HG02885 (cell line): ENCODE measurements at regions not wholly inside any gene's neighbourhood (a gene's known extent, or its start where the extent isn't known, plus 50 kb on each side); places are given as distances from the start of the nearest gene placed in this dataset.
"Not testable (repeated sequence)": the region's sequence is repeated elsewhere in the genome, so short reads cannot be mapped to it uniquely, and the experiment has no call there.

Source experiments
- ATAC-seq: cut with Tn5 transposase; IDR thresholded peaks from one replicate; pipeline ENCODE4 v1.9.1; 2021; ENCODE audit warnings: mild to moderate bottlenecking; ENCODE audit not compliant: unreplicated experiment, poor library complexity

- no peak for ATAC-seq
These were observed 156.7 kb downstream of the HINT1 start for GRCh38 chr5:131008329-131008728.

- no peak for ATAC-seq
These were observed 158.9 kb downstream of the HINT1 start for GRCh38 chr5:131005963-131006684.

DNA sequence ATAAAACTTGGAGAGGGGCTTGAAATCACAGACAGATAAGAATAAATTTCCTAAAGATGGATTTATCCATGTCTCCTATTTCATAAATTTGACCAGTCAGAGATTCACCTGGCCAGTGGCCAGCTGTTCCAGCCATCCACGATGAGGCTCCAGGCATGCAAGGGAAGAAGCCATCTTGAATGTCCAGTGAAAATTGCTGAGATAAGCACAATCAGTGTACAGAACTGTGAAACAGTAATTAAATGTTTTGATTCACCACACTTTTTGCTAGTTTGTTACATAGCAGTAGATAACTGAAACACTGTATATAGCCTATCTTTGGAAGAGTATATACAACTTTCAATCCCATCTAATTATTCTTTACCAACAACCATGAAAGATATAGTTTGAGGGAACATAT lies 163.5 kb downstream of the HINT1 start:
- no peak for ATAC-seq

- no peak for ATAC-seq
These were observed 164.8 kb downstream of the HINT1 start for GRCh38 chr5:131000289-131000688.

DNA sequence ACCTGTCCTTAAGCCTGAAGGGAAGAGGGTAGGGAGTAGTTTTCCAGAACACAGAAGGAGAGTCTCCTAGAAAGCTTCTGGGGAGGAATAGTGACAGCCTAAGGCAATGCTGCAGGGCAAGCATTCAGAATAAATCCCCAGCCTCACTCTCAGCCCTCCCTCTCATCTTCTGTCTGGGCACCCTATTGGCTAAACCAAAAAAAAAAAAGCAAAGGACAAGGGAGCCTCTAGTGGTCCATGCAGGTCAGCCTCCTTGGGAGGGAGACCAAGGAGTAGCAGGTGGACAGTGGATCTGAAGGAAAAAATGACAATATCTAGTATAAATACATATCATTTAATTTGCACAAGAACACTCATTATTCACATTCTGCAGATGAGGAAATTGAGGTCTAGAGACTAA lies 168.3 kb downstream of the HINT1 start:
- not testable (repeated sequence) for ATAC-seq

DNA sequence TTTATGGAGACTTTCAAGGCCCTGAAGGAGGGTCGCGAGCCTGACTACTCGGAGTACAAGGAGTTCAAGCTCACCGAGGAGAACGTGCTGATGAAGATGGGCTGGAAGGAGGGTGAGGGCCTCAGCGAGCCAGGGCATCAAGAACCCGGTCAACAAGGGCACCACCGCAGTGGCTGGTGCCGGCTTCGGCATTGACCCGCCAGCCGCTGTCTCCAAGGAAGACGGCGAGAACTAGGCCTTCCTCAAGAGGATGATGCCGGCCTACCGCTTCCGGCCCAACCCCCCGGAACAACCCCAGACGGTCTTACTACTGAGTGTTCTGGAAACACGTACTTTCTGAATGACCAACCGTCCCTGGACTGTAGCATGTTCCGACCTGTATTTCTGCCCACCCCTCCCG lies 169.2 kb downstream of the HINT1 start:
- ATAC-seq: no peak

GRCh38 chr5:130995254-130995515 lies 169.9 kb downstream of the HINT1 start:
- no peak for ATAC-seq

GRCh38 chr5:130994496-130995253 lies 170.4 kb downstream of the HINT1 start:
- no peak for ATAC-seq

DNA sequence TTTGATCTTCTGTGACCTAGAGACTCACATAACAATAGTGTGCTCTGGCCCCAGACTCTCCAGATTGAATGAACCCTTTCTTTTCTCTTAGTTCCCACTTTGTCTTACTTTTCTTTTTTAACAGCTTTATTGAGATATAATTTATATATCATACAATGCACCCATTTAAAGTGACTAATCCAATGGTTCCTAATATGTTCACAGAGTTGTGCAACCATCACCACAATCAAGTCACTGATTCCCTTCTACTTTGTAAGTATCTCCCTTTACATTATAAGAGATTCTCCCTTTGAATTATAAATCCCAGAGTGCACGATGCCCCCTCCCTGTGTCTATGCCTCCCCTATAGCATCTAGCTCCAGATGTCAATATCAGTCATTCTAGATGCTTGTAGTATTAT lies 172.4 kb downstream of the HINT1 start:
- ATAC-seq: no peak

DNA sequence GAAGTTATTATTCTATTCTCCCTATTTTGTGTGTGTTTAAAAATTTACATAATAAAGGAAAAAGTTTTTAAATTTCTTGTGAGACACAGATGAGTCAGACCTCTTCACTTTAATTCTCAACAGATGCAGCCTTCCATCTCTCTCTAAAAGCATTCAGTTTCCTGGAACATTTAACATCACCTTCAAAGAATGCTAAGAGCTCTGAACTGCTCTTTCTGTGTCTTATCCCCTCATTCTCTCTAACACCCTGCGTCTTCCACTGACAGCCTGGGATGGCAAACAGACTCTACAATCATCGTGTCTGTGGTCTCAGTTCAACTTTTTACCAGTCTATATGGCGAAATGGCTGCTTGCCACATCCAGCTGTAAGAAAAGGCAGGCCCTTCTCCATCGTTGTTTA lies 173.0 kb downstream of the HINT1 start:
- ATAC-seq: no peak

GRCh38 chr5:130985776-130986175 lies 179.3 kb downstream of the HINT1 start:
- ATAC-seq: no peak

GRCh38 chr5:130981663-130982062 lies 183.4 kb downstream of the HINT1 start:
- ATAC-seq: no peak

DNA sequence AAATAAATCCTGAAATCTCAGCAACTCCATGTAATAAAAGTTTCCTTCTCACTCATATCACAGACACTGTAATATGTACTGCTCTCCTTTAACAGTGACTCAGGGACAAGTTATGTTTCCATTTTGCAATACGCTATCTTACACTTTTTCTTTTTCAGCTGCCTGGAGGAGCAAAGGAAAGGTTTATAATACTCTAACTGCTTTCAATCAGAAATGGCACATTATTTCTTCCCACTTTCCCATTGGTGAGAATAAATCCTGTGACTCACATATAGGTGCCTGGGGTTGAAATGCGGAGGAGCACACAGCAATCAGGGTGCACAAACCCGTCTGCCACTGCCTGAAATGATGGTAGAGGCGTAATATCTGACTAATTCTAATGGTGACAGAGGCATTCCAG lies 186.6 kb downstream of the HINT1 start:
- no peak for ATAC-seq

- no peak for ATAC-seq
These were observed 188.6 kb downstream of the HINT1 start for GRCh38 chr5:130976493-130976892.

- ATAC-seq: no peak
These were observed 189.2 kb downstream of the HINT1 start for GRCh38 chr5:130975847-130976246.

DNA sequence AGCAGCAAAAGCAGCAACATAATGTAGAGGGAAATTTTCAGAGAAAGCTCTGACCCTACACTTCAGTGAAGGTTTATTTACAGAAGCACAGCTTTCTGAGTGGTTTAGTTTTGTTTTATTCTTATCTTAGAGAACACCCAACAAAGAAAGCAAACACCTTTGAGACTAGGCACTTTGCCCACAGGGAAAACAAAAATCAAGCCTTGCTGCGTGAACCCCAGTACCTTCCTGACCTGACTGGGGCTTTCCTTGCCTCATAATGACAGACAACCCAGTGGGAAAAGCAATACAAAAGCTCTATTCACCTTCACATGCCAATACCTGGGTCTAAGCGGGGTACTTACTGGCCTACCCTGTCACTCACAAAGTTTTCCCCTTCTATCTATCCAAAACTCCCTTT lies 189.8 kb downstream of the HINT1 start:
- ATAC-seq: no peak

DNA sequence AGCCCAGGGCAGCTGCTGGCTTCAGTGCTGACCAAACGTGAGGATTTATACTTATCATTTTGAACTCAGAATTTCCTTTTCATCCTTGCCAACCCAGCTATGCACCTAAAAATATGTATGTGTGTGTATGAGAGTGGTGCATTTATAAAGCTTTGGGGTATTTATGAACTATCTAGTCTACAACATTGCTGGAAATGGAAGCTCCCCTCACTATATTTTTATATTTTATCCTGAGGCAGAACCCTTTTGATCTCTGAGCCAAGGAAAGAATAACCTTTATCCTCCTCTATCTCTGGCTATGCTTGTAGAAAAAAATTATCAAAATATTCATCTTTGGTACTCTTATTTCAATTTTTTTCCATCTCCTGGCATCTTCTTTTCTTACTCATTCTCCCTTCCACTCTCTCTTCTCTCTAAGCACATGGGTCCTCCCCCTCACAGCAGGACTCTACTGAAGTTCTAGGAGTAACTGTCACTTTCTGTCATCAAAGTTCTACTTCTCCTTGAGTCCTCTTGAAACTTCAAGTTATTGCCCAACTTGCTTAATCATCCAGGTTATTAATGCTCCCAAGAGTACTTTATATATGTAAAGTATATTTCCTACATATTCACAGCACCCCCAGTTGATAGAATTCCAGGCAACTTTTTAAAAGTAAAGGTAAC lies 190.9 kb downstream of the HINT1 start:
- no peak for ATAC-seq

GRCh38 chr5:130966990-130967525 lies 198.0 kb downstream of the HINT1 start:
- ATAC-seq: no peak

- ATAC-seq: no peak
These were observed 199.1 kb downstream of the HINT1 start for GRCh38 chr5:130965920-130966319.

GRCh38 chr5:130965360-130965759 lies 199.7 kb downstream of the HINT1 start:
- no peak for ATAC-seq
